ENCODE measurements at regions not wholly inside any gene's neighbourhood (a gene's known extent, or its start where the extent isn't known, plus 50 kb on each side); places are given as distances from the start of the nearest gene placed in this dataset.

DNA sequence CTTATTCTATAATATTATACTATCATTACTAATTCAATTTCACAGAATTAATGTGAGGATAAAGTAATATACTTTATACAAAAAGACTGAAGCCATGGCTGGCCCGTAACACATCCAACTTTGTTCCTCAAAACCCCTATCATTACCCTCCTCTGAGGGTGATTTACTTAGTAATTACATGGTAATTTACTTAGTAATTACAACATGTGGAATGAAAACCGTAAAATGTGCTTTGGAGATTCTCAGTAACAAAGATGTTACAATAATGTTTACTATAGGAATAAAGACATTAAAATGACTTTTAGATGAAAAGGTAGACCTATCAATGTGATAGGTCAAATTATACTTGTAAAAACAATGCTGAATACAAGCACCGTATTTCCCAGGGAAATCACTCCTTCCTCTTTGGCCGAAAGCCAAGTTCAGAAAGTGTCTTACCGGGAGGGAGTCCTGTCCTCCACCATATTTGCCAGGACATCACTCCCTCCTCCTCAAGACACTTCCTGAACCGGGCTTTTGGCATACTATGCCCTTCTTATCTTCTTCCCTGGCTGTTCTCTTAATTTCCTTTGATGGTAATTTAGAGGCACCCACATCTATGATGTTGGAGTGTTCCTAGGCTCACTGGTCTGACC is 1047.8 kb downstream of the SOCS6 start:
- TF ChIP-seq, protein P1, sequence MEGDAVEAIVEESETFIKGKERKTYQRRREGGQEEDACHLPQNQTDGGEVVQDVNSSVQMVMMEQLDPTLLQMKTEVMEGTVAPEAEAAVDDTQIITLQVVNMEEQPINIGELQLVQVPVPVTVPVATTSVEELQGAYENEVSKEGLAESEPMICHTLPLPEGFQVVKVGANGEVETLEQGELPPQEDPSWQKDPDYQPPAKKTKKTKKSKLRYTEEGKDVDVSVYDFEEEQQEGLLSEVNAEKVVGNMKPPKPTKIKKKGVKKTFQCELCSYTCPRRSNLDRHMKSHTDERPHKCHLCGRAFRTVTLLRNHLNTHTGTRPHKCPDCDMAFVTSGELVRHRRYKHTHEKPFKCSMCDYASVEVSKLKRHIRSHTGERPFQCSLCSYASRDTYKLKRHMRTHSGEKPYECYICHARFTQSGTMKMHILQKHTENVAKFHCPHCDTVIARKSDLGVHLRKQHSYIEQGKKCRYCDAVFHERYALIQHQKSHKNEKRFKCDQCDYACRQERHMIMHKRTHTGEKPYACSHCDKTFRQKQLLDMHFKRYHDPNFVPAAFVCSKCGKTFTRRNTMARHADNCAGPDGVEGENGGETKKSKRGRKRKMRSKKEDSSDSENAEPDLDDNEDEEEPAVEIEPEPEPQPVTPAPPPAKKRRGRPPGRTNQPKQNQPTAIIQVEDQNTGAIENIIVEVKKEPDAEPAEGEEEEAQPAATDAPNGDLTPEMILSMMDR (IDR thresholded peaks at IDR 0.05; ENCODE audit: low read depth, low read length, missing control alignments): no peak
- H3K4me3 ChIP-seq (ENCODE audit: low read depth, low read length): no peak overlapping the region
- no peak for DNase-seq (ENCODE audit: low read depth)

- H3K4me3 ChIP-seq (ENCODE audit: low read depth, low read length): no peak overlapping the region
- TF ChIP-seq, protein P1 (IDR thresholded peaks at IDR 0.05; ENCODE audit: low read depth, low read length, missing control alignments): no peak
- DNase-seq (ENCODE audit: low read depth): no peak
Measured at GRCh38 chr18:71329563-71329962, 1040.7 kb downstream of the SOCS6 start.

DNA sequence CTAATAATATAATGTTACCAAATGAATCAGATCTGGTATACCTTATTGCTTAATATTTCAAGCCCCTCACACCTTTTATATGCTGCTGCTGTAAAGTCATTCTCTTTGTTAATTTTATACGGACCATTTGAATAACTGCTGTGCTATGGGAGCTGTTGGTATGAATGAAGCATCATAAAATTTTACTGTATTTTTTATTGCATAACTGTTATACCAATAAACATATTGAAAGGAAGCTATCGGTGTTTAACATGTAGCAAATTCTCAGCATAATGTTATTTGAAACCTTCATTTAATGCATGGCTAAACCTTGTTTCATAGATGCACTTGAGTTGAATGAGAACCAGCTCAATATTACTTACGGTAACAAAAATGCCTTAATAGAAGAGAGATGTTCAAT is 1040.3 kb downstream of the SOCS6 start:
- DNase-seq (ENCODE audit: low read depth): no peak
- no peak overlapping the region for H3K4me3 ChIP-seq (ENCODE audit: low read depth, low read length)
- TF ChIP-seq, protein P1 (IDR thresholded peaks at IDR 0.05; ENCODE audit: low read depth, low read length, missing control alignments): no peak

GRCh38 chr18:71327850-71328249 is 1039.0 kb downstream of the SOCS6 start:
- TF ChIP-seq, protein P1 (IDR thresholded peaks at IDR 0.05; ENCODE audit: low read depth, low read length, missing control alignments): no peak
- no peak for DNase-seq (ENCODE audit: low read depth)
- no peak overlapping the region for H3K4me3 ChIP-seq (ENCODE audit: low read depth, low read length)

- DNase-seq (ENCODE audit: low read depth): no peak
- TF ChIP-seq, protein P1 (IDR thresholded peaks at IDR 0.05; ENCODE audit: low read depth, low read length, missing control alignments): no peak
- no peak overlapping the region for H3K4me3 ChIP-seq (ENCODE audit: low read depth, low read length)
Measured at GRCh38 chr18:71327441-71327840, 1038.6 kb downstream of the SOCS6 start.

DNA sequence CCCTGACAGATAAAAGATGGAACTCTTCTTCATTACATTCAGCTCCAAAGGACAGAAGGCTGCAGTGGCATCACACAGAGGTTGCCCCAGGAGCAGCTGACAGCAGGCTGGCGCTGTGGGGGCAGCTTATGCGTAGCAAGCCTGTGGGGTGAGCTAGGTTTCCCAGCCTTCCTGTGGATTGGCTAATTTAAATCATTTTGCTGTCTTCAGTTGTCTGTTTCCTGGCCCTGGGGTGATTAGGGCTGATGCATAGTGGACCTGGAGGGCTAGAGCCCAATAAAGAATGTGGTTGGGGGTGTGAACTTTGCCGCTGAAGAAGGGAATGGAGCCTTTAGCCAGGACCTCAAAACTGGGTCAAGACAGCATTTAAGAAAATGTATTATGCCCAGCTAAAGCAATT is 1038.0 kb downstream of the SOCS6 start:
- TF ChIP-seq, protein P1 (IDR thresholded peaks at IDR 0.05; ENCODE audit: low read depth, low read length, missing control alignments): no peak
- H3K4me3 ChIP-seq (ENCODE audit: low read depth, low read length): no peak overlapping the region
- no peak for DNase-seq (ENCODE audit: low read depth)

GRCh38 chr18:71324356-71324755 is 1035.5 kb downstream of the SOCS6 start:
- H3K4me3 ChIP-seq (ENCODE audit: low read depth, low read length): no peak overlapping the region
- TF ChIP-seq, protein P1 (IDR thresholded peaks at IDR 0.05; ENCODE audit: low read depth, low read length, missing control alignments): no peak
- no peak for DNase-seq (ENCODE audit: low read depth)
